Fibroblast of peridontal ligament (primary cell): ENCODE measurements at regions not wholly inside any gene's neighbourhood (a gene's known extent, or its start where the extent isn't known, plus 50 kb on each side); places are given as distances from the start of the nearest gene placed in this dataset.

Experiments
- DNase-seq: peaks from one replicate; pipeline ENCODE4 v3.0.0-alpha.2; 2010; ENCODE audit errors: extremely low read depth

- DNase-seq = no peak
Observed at GRCh38 chr14:62141139-62141538, 378.9 kb downstream of the SNAPC1 start.

- peak; percentile 24 for DNase-seq
Observed at GRCh38 chr14:62143245-62143644, 381.0 kb downstream of the SNAPC1 start.

- no peak for DNase-seq
Observed at GRCh38 chr14:62144863-62145262, 382.6 kb downstream of the SNAPC1 start.

- DNase-seq = no peak
Observed at GRCh38 chr14:62146030-62146429, 383.8 kb downstream of the SNAPC1 start.

- DNase-seq = no peak
Observed at GRCh38 chr14:62156052-62156451, 393.8 kb downstream of the SNAPC1 start.

- no peak for DNase-seq
Observed at GRCh38 chr14:62158779-62159178, 396.6 kb downstream of the SNAPC1 start.

GRCh38 chr14:62159314-62159713 is 397.1 kb downstream of the SNAPC1 start:
- DNase-seq = no peak

- peak; percentile 59 for DNase-seq
Observed at GRCh38 chr14:62162998-62163589, 400.9 kb downstream of the SNAPC1 start.

- peak; percentile 3 for DNase-seq
Observed at GRCh38 chr14:62168564-62169155, 406.4 kb downstream of the SNAPC1 start.

GRCh38 chr14:62179367-62180018 is 417.3 kb downstream of the SNAPC1 start:
- peak; percentile 88 for DNase-seq

GRCh38 chr14:62181591-62181990 is 419.4 kb downstream of the SNAPC1 start:
- DNase-seq = no peak

GRCh38 chr14:62185078-62185477 is 422.9 kb downstream of the SNAPC1 start:
- no peak for DNase-seq

GRCh38 chr14:62187265-62187664 is 425.0 kb downstream of the SNAPC1 start:
- DNase-seq = no peak

- peak; percentile 31 for DNase-seq
Observed at GRCh38 chr14:62189698-62190097, 427.5 kb downstream of the SNAPC1 start.

- DNase-seq = peak; percentile 16
Observed at GRCh38 chr14:62206456-62206855, 444.2 kb downstream of the SNAPC1 start.

GRCh38 chr14:62209287-62209899 is 447.2 kb downstream of the SNAPC1 start:
- DNase-seq = peak; percentile 82

- DNase-seq = no peak
Observed at GRCh38 chr14:62213516-62213915, 451.3 kb downstream of the SNAPC1 start.

- no peak for DNase-seq
Observed at GRCh38 chr14:62216121-62216520, 453.9 kb downstream of the SNAPC1 start.

- no peak for DNase-seq
Observed at GRCh38 chr14:62234849-62235248, 472.6 kb downstream of the SNAPC1 start.

GRCh38 chr14:62244221-62244620 is 482.0 kb downstream of the SNAPC1 start:
- DNase-seq = no peak

- DNase-seq = no peak
Observed at GRCh38 chr14:62247266-62247665, 485.0 kb downstream of the SNAPC1 start.

- no peak for DNase-seq
Observed at GRCh38 chr14:62251237-62251636, 489.0 kb downstream of the SNAPC1 start.

- DNase-seq = no peak
Observed at GRCh38 chr14:62253171-62253570, 491.0 kb downstream of the SNAPC1 start.
